GM12892 (cell line): ENCODE measurements at regions not wholly inside any gene's neighbourhood (a gene's known extent, or its start where the extent isn't known, plus 50 kb on each side); places are given as distances from the start of the nearest gene placed in this dataset.

Source experiments
- POLR2A ChIP-seq: IDR thresholded peaks from 2 replicates; pipeline ENCODE4 v1.6.1; 2011; ENCODE audit warnings: low read depth, low read length, control low read depth
- POLR2AphosphoS5 ChIP-seq: IDR thresholded peaks from 2 replicates; pipeline ENCODE4 v1.6.1; 2011; ENCODE audit warnings: low read depth, low read length, control low read depth

DNA sequence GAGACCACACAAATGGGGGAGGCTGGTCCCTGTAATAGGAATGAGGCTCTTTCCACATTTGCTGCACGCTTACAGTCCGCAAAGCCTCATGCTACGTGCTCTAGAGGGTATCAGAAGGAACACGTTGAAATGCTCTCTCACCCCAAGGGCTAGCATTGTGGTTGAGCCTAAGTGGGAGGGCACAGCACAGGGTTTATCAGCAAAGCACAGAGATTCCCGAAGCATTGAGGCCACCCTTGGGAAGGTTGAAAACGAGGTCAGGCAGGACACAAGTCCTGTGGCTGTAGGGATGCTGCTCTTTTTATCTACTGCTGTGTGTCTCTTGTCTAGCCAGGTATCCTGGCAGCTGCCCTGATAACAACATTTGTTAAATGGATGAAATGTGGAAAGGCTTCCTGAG is 378.3 kb downstream of the EN1 start:
- TF ChIP-seq POLR2AphosphoS5 (no peak), POLR2A (no peak)
